ENCODE measurements at regions not wholly inside any gene's neighbourhood (a gene's known extent, or its start where the extent isn't known, plus 50 kb on each side); places are given as distances from the start of the nearest gene placed in this dataset.
"Not testable (repeated sequence)": the region's sequence is repeated elsewhere in the genome, so short reads cannot be mapped to it uniquely, and the experiment has no call there.

DNA sequence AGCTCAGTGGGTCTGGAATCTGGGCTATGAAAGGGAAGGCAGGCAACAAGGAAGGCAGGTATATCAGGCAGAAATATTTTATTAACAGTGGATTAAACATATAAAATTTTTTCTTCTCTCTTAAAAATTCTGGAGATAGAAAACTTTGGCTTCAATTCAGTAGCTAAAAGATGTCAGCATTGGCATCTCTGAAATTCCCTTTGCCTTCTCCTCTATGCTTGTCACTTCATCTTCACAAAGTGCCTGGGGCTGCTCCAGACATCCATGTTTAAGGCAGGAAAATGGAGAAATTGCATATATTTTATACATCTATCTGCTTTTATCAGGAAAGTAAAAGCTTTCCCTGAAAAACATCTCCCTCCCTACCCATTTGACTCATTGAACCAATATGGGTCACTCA lies 894.1 kb upstream of the API5 start:
- H3K9me3 ChIP-seq (ENCODE audit: low read length), result no peaks in the 10 kb centered on the region
- no peak overlapping the region for H3K4me3 ChIP-seq (ENCODE audit: low read length)
- no peak overlapping the region for H3K4me2 ChIP-seq (ENCODE audit: low read length)
- no peaks in the 10 kb centered on the region for H3K9me2 ChIP-seq (ENCODE audit: insufficient read depth, low read length)
- H2AFZ ChIP-seq (ENCODE audit: low read depth, low read length), result no peak overlapping the region
- no peak for TF ChIP-seq RAD21 (conservative IDR thresholded peaks at IDR 0.05)
- TF ChIP-seq EZH2 (IDR thresholded peaks at IDR 0.05; ENCODE audit: borderline replicate concordance, insufficient read depth, low read length, poor library complexity, severe bottlenecking), result no peak
- no peak for TF ChIP-seq POLR2AphosphoS5 (IDR thresholded peaks at IDR 0.05)
- TF ChIP-seq REST (IDR thresholded peaks at IDR 0.05; ENCODE audit: borderline replicate concordance), result no peak
- no peak for TF ChIP-seq MXI1 (conservative IDR thresholded peaks at IDR 0.05; ENCODE audit: poor library complexity, severe bottlenecking)
- TF ChIP-seq EP300 (conservative IDR thresholded peaks at IDR 0.05; ENCODE audit: poor library complexity, severe bottlenecking), result no peak
- TF ChIP-seq SMC3 (conservative IDR thresholded peaks at IDR 0.05; ENCODE audit: poor library complexity), result no peak
- no peak for TF ChIP-seq TAF1 (IDR thresholded peaks at IDR 0.05; ENCODE audit: low read depth)
- no peak for TF ChIP-seq CTCF (IDR thresholded peaks at IDR 0.05; ENCODE audit: poor library complexity, severe bottlenecking)
- no peaks in the 10 kb centered on the region for H3F3A ChIP-seq (ENCODE audit: insufficient read depth, low read length, poor library complexity, severe bottlenecking)
- no peaks in the 10 kb centered on the region for H4K20me1 ChIP-seq (ENCODE audit: insufficient read depth)
- H3K27me3 ChIP-seq (ENCODE audit: insufficient read depth, low read depth, low read length), result no peaks in the 10 kb centered on the region
- no peak overlapping the region for H3K27ac ChIP-seq (ENCODE audit: low read length)
- no peaks in the 10 kb centered on the region for H3K36me3 ChIP-seq (ENCODE audit: insufficient read depth, low read length)
- H3K9ac ChIP-seq (ENCODE audit: low read length), result no peak overlapping the region
- H3K79me2 ChIP-seq (replicated peaks; ENCODE audit: insufficient read depth, low read length), result no peaks in the 10 kb centered on the region

- no peak overlapping the region for H2AFZ ChIP-seq (ENCODE audit: low read depth, low read length)
- no peak overlapping the region for H3K27ac ChIP-seq (ENCODE audit: low read length)
- H3K9ac ChIP-seq (ENCODE audit: low read length), result no peak overlapping the region
- no peaks in the 10 kb centered on the region for H4K20me1 ChIP-seq (ENCODE audit: insufficient read depth)
- H3K4me2 ChIP-seq (ENCODE audit: low read length), result no peak overlapping the region
- no peak overlapping the region for H3K4me3 ChIP-seq (ENCODE audit: low read length)
- H3K27me3 ChIP-seq (ENCODE audit: insufficient read depth, low read depth, low read length), result no peaks in the 10 kb centered on the region
- H3K9me3 ChIP-seq (ENCODE audit: low read length), result no peaks in the 10 kb centered on the region
- no peaks in the 10 kb centered on the region for H3K79me2 ChIP-seq (replicated peaks; ENCODE audit: insufficient read depth, low read length)
- H3K36me3 ChIP-seq (ENCODE audit: insufficient read depth, low read length), result no peaks in the 10 kb centered on the region
- no peaks in the 10 kb centered on the region for H3F3A ChIP-seq (ENCODE audit: insufficient read depth, low read length, poor library complexity, severe bottlenecking)
- H3K9me2 ChIP-seq (ENCODE audit: insufficient read depth, low read length), result no peaks in the 10 kb centered on the region
- TF ChIP-seq MXI1 (conservative IDR thresholded peaks at IDR 0.05; ENCODE audit: poor library complexity, severe bottlenecking) (no peak), TAF1 (IDR thresholded peaks at IDR 0.05; ENCODE audit: low read depth) (no peak), CTCF (IDR thresholded peaks at IDR 0.05; ENCODE audit: poor library complexity, severe bottlenecking) (no peak), REST (IDR thresholded peaks at IDR 0.05; ENCODE audit: borderline replicate concordance) (no peak), POLR2AphosphoS5 (IDR thresholded peaks at IDR 0.05) (no peak), EZH2 (IDR thresholded peaks at IDR 0.05; ENCODE audit: borderline replicate concordance, insufficient read depth, low read length, poor library complexity, severe bottlenecking) (no peak), RAD21 (conservative IDR thresholded peaks at IDR 0.05) (no peak), SMC3 (conservative IDR thresholded peaks at IDR 0.05; ENCODE audit: poor library complexity) (no peak)
Observed at GRCh38 chr11:42422090-42422489, 889.7 kb upstream of the API5 start.

GRCh38 chr11:42434911-42435310 lies 876.9 kb upstream of the API5 start:
- H3K9me3 ChIP-seq (ENCODE audit: low read length); H2AFZ ChIP-seq (ENCODE audit: low read depth, low read length); H3K4me3 ChIP-seq (ENCODE audit: low read length); H3K27ac ChIP-seq (ENCODE audit: low read length); H3K27me3 ChIP-seq (ENCODE audit: insufficient read depth, low read depth, low read length); H3K36me3 ChIP-seq (ENCODE audit: insufficient read depth, low read length); H4K20me1 ChIP-seq (ENCODE audit: insufficient read depth); H3K79me2 ChIP-seq (replicated peaks; ENCODE audit: insufficient read depth, low read length); H3K9ac ChIP-seq (ENCODE audit: low read length); H3F3A ChIP-seq (ENCODE audit: insufficient read depth, low read length, poor library complexity, severe bottlenecking); H3K4me2 ChIP-seq (ENCODE audit: low read length); H3K9me2 ChIP-seq (ENCODE audit: insufficient read depth, low read length): not testable (repeated sequence)
